GM21717 (cell line): ENCODE measurements at regions not wholly inside any gene's neighbourhood (a gene's known extent, or its start where the extent isn't known, plus 50 kb on each side); places are given as distances from the start of the nearest gene placed in this dataset.
"Not testable (repeated sequence)": the region's sequence is repeated elsewhere in the genome, so short reads cannot be mapped to it uniquely, and the experiment has no call there.

Experiments used
- ATAC-seq: cut with Tn5 transposase; IDR thresholded peaks from one replicate; pipeline ENCODE4 v1.9.1; 2021; ENCODE audit warnings: mild to moderate bottlenecking, moderate library complexity; ENCODE audit not compliant: unreplicated experiment

GRCh38 chr3:190990898-190991297 is 128.4 kb upstream of the GMNC start:
- ATAC-seq = no peak

GRCh38 chr3:190989218-190989617 is 126.7 kb upstream of the GMNC start:
- no peak for ATAC-seq

- no peak for ATAC-seq
These were observed 125.6 kb upstream of the GMNC start for GRCh38 chr3:190988102-190988501.

- no peak for ATAC-seq
These were observed 122.2 kb upstream of the GMNC start for GRCh38 chr3:190984502-190985244.

GRCh38 chr3:190983875-190984274 is 121.4 kb upstream of the GMNC start:
- ATAC-seq = no peak

GRCh38 chr3:190973771-190974170 is 111.3 kb upstream of the GMNC start:
- no peak for ATAC-seq

GRCh38 chr3:190972840-190973270 is 110.4 kb upstream of the GMNC start:
- no peak for ATAC-seq

- ATAC-seq = no peak
These were observed 109.7 kb upstream of the GMNC start for GRCh38 chr3:190972196-190972595.

- no peak for ATAC-seq
These were observed 108.1 kb upstream of the GMNC start for GRCh38 chr3:190970560-190970959.

GRCh38 chr3:190968616-190969015 is 106.1 kb upstream of the GMNC start:
- ATAC-seq = no peak

- not testable (repeated sequence) for ATAC-seq
These were observed 102.4 kb upstream of the GMNC start for GRCh38 chr3:190964931-190965330.

- no peak for ATAC-seq
These were observed 96.6 kb upstream of the GMNC start for GRCh38 chr3:190959077-190959476.

GRCh38 chr3:190941694-190942260 is 79.3 kb upstream of the GMNC start:
- ATAC-seq = no peak

- ATAC-seq = not testable (repeated sequence)
These were observed 72.1 kb upstream of the GMNC start for GRCh38 chr3:190934616-190935015.

- no peak for ATAC-seq
These were observed 64.1 kb upstream of the GMNC start for GRCh38 chr3:190926619-190927018.

- no peak for ATAC-seq
These were observed 50.2 kb upstream of the GMNC start for GRCh38 chr3:190912736-190913135.
